Fibroblast of the aortic adventitia (primary cell): ENCODE measurements at regions not wholly inside any gene's neighbourhood (a gene's known extent, or its start where the extent isn't known, plus 50 kb on each side); places are given as distances from the start of the nearest gene placed in this dataset.

Source experiments
- DNase-seq: peaks from one replicate; pipeline ENCODE4 v3.0.0-alpha.2; 2010; ENCODE audit warnings: low read depth
- H3K4me3 ChIP-seq: 2 replicates; pipeline ENCODE4 v1.5.1; 2011; ENCODE audit warnings: low read depth, mild to moderate bottlenecking, control low read depth, low read length, moderate library complexity
- TF ChIP-seq, protein P1 (sequence below): IDR thresholded peaks from 2 replicates; pipeline ENCODE4 v1.5.1; 2011; ENCODE audit warnings: mild to moderate bottlenecking, low read length, control low read depth, inconsistent platforms; ENCODE audit not compliant: insufficient read depth

DNA sequence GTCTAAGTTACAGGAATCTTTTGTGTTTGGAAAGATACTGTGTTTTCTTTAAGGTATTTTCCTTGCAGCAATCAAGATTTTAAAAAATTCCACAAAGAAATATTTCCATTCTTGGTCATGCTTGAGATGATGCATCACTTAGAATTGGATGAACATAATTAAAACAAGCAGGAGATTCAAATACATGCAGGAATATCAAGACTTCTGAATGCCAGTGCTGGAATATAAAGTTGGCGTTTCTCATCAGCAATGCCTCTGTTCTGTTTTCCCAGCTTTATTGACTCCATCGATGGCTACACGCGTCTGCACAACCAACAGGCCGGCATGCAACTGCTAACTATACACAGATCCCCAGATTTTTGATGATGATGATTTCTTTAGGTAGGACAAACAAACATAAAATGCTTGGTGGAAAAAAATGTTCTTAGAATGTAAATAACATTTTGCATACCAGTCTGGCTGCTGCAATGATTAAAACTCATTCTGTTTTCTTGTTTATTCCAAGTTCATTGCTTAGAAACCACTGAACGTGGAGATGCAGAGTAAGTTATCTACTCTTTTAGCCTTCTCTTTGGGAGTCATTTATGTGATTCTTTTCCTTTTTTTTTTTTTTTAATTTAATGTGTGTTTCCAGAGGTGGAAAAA lies 91.3 kb upstream of the FAM171A1 start:
- no peak overlapping the region for H3K4me3 ChIP-seq
- TF ChIP-seq, protein P1, sequence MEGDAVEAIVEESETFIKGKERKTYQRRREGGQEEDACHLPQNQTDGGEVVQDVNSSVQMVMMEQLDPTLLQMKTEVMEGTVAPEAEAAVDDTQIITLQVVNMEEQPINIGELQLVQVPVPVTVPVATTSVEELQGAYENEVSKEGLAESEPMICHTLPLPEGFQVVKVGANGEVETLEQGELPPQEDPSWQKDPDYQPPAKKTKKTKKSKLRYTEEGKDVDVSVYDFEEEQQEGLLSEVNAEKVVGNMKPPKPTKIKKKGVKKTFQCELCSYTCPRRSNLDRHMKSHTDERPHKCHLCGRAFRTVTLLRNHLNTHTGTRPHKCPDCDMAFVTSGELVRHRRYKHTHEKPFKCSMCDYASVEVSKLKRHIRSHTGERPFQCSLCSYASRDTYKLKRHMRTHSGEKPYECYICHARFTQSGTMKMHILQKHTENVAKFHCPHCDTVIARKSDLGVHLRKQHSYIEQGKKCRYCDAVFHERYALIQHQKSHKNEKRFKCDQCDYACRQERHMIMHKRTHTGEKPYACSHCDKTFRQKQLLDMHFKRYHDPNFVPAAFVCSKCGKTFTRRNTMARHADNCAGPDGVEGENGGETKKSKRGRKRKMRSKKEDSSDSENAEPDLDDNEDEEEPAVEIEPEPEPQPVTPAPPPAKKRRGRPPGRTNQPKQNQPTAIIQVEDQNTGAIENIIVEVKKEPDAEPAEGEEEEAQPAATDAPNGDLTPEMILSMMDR = no peak
- peak; percentile 39 for DNase-seq

DNA sequence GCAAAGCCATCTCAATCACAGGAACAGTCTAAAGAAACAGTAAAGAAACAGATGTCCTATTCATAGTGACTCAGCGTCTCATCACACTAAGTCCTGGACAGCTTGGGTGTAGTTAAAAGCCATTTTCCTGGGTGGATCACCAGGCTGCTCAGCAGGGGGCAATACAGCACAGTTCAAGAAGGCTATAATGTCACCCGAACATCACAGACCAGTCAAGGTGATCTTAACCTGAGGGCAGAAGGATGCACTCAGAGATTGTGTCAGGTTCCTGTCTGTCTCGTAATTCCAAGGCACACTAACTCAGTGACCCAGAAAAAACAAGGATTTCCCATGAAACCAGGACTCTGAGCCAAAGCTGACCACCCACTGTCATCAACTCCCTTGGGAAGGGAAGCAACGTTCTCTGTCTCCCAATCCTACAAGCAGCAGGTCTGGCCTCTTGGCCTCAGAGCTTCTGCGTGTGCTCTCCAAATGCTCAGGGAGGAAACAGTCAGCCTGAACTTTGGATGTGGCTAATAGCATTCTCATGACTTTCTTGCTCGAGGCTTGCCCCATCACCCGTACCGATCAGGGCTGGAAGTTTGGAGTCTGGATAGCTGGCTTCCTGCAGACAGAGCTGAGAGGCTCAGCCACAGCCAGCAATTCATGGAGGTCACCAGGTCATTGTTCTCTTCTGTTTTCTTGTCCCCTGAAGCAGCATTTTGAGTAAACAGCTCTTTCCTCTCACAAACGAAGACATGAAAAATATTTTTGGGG lies 90.4 kb upstream of the FAM171A1 start:
- H3K4me3 ChIP-seq = no peak overlapping the region
- TF ChIP-seq, protein P1 = peak; percentile 38
- DNase-seq = peak; percentile 67

DNA sequence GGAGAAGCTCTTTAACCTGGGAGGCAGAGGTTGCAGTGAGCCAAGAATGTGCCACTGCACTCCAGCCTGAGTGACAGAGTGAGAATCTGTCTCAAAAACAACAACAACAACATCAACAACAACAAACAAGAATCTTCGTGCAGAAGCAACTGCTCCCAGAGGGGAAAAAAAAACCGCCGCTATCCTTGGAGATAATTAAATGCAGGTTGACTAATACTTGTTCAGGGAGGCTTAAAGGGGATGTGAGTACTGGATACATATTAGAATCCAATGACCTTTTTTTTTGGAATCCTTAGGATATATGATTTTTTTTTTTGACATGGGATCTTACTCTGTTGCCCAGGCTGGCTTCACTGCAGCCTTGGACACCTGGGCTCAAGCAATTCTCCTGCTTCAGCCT lies 89.6 kb upstream of the FAM171A1 start:
- TF ChIP-seq, protein P1 = no peak
- no peak for DNase-seq
- no peak overlapping the region for H3K4me3 ChIP-seq

DNA sequence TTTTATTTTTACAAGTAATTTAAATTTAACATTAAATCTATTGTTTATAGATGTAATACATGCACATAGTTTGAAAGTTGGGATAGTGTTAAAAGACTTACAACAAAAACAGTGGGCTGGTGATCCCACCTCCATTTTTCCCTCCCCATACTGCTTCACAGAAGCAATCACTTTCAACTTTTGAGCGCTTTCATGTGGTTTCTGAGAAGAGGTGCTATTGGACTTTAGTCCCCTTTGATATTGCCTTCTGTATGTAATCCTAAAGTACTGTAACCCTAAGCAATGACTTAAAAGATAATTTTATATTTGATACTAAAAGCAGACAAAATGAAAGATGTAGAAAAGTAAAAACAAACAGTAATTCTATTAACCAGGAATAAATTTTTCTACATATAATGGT lies 88.1 kb upstream of the FAM171A1 start:
- no peak overlapping the region for H3K4me3 ChIP-seq
- TF ChIP-seq, protein P1 = no peak
- no peak for DNase-seq

DNA sequence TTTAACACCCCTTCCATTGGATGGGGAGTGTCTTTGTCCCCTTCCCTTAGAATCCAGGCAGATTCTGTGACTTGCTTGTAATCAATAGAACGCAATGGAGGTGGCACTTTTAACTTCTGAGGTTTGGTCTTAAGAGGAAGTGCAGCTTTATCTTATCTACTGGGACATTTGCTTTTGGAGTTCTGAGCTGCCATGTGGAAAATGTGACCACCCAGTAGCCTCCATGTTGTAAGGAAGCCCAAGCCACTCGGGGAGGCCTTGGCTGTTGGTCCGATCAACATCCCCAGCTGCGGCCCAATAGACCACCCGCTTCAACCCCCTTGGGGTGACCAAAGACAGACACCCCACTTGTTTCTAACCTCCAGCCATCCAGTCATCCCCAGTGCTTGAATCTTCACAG lies 86.3 kb upstream of the FAM171A1 start:
- DNase-seq = no peak
- H3K4me3 ChIP-seq = no peak overlapping the region
- TF ChIP-seq, protein P1 = no peak

DNA sequence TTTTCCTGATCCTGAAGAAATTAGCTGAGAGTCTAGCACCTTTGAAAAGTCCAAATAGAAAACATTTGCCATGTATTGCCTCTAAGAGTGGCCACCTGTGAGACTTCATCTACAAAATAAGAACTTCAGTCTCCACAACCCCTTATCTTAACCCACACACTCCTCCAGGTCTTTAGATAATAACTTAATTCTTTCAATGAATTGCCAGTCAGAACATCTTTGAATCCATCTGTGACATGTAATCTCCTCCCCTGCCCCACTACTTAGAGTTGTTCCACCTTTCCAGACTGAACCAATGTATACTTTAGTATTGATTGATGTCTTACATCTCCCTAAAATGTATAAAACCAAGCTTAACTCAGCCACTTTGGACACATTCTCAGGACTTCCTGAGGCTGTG lies 84.4 kb upstream of the FAM171A1 start:
- DNase-seq = no peak

More for the DNA sequence above, 84.4 kb upstream of the FAM171A1 start:
- TF ChIP-seq, protein P1 = no peak
- H3K4me3 ChIP-seq = no peak overlapping the region
